ENCODE measurements at regions not wholly inside any gene's neighbourhood (a gene's known extent, or its start where the extent isn't known, plus 50 kb on each side); places are given as distances from the start of the nearest gene placed in this dataset.
A peak's percentile ranks its signal among the peaks of the same experiment; 100 is the strongest.

DNA sequence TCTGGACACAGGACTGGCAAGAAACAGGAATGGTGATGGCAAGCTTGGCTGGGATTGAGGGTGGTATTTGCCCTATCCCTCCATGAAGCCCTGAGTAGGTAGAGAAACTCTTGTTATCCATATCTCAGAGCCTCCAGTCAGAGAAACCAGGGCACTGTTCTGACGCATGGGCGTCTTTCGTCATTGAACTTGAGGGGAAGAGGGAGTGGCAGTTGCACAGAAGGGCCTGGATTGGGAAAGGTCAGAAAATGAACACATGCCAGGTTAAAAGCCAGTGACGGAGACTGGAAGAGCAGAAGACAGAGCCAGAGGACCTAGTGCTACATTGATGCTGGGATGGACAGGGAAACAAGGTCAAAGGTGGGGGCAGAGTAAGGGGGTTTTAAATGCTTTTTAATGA, 516.7 kb downstream of the PLPP3 start:
- DNase-seq (ENCODE audit: low spot score in 2 of 2), result no peak
- Histone ChIP-seq H3K4me3 (no peak overlapping the region), H3K4me1 (peaks cover 30% of the 10 kb centered on the region), H3K27me3 (no peaks in the 10 kb centered on the region), H3K36me3 (no peaks in the 10 kb centered on the region), H3K9me3 (no peaks in the 10 kb centered on the region), H3K27ac (peak overlapping the region; percentile 28)
- TF ChIP-seq POLR2AphosphoS5 (IDR thresholded peaks at IDR 0.05) (no peak), POLR2A (IDR thresholded peaks at IDR 0.05) (no peak), EP300 (IDR thresholded peaks at IDR 0.05) (no peak)
- TF ChIP-seq, protein P1, sequence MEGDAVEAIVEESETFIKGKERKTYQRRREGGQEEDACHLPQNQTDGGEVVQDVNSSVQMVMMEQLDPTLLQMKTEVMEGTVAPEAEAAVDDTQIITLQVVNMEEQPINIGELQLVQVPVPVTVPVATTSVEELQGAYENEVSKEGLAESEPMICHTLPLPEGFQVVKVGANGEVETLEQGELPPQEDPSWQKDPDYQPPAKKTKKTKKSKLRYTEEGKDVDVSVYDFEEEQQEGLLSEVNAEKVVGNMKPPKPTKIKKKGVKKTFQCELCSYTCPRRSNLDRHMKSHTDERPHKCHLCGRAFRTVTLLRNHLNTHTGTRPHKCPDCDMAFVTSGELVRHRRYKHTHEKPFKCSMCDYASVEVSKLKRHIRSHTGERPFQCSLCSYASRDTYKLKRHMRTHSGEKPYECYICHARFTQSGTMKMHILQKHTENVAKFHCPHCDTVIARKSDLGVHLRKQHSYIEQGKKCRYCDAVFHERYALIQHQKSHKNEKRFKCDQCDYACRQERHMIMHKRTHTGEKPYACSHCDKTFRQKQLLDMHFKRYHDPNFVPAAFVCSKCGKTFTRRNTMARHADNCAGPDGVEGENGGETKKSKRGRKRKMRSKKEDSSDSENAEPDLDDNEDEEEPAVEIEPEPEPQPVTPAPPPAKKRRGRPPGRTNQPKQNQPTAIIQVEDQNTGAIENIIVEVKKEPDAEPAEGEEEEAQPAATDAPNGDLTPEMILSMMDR (IDR thresholded peaks at IDR 0.05), result no peak
- WGBS, result 85% methylated on average over 4 of the region's 4 CpGs

DNA sequence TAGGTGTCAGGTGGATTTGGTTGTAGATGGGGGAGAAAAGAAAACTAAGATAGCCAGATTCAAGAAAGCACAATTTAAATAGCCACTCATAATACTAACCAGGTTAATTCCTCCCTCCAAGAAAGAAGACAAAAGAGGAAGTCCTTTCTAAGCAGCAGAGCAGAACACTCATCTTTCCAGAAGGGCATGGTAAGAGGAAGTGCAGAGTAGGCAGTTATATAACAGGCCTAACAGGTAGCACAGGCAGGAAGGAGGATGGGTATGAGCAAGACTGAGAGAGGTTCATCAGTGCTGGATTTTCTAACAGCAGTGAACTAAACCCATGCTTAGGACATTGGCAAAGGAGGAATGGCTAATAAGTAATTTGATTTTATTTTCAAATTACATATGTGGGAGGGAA, 517.5 kb downstream of the PLPP3 start:
- no peak for DNase-seq (ENCODE audit: low spot score in 2 of 2)

DNA sequence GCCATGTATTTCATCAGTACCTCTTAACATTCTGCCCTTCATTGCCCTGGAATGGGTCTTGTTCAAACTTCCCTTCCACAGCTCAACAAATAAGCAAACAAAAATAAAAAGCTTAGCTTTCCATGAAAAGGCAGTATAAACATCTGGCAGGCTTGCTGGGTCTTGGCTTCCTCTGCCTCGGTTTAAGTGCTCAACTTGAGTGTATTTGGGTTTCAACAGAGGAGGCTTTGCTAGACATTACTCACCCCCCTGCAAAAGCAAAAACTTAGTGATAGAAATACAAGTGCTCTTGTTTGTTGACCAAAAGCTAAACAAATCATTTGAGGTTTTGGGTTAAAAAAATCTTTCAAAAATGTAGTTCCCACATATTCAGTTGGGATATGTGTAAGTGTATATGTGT, 518.5 kb downstream of the PLPP3 start:
- H3K27me3 ChIP-seq, result no peaks in the 10 kb centered on the region
- no peak overlapping the region for H3K27ac ChIP-seq
- WGBS, result 30% methylated on average over 1 of the region's 1 CpG
- no peaks in the 10 kb centered on the region for H3K36me3 ChIP-seq
- TF ChIP-seq, protein P1 (IDR thresholded peaks at IDR 0.05), result no peak
- no peak for TF ChIP-seq POLR2A (IDR thresholded peaks at IDR 0.05)
- TF ChIP-seq POLR2AphosphoS5 (IDR thresholded peaks at IDR 0.05), result no peak
- TF ChIP-seq EP300 (IDR thresholded peaks at IDR 0.05), result no peak
- peaks cover 30% of the 10 kb centered on the region for H3K4me1 ChIP-seq
- no peak for DNase-seq (ENCODE audit: low spot score in 2 of 2)
- H3K4me3 ChIP-seq, result no peak overlapping the region
- H3K9me3 ChIP-seq, result no peaks in the 10 kb centered on the region

More for the DNA sequence above, 517.5 kb downstream of the PLPP3 start:
- Histone ChIP-seq H3K36me3 (no peaks in the 10 kb centered on the region), H3K4me3 (no peak overlapping the region), H3K4me1 (peaks cover 30% of the 10 kb centered on the region), H3K27me3 (no peaks in the 10 kb centered on the region), H3K27ac (peak overlapping the region; percentile 43), H3K9me3 (no peaks in the 10 kb centered on the region)
- no peak for TF ChIP-seq EP300 (IDR thresholded peaks at IDR 0.05)
- TF ChIP-seq POLR2AphosphoS5 (IDR thresholded peaks at IDR 0.05), result peak in 2 of 3 donors; percentile 39 to 53

DNA sequence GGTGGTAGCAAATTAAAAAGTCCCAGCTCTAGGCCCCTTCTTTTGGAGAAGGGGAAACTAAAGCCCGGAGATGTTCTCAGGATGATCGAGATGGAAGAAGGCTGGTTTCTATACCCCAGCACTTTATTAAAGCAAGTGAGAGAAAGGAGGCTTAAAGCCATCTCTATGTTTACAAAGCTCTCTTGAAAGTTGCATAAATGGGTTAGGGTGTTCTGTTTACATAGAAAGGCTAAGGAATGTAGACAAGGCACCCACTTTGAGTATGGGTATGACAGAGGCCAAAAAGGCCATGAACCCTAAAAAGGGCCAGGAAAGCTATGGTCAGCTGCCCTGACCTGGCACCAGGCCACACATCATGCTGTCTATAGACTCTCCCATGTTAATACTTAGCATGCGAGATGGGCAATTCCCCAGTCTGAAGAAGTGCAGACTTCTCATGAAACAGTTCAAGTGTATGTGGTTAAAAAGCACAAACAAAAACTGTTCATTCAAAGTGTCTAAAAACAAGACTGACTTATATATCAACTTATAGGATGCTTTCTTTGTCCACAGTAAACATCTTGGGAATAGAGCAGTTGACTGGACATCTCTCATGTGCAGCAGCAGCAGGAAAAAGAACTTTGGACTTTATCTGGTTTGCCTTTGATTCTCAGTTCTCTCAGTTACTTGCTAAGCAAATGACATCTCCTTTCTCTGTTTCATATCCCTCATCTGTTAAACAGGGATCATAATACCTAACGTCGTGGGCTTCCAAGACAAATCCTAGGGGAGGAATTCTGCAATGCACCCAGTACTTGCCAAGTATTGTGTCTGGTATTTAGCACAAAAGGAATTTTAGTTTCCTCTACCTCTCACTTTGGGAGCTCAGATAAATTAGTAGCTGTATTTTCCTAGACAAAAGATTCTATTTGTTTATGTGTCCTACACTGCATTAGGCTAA, 521.6 kb downstream of the PLPP3 start:
- TF ChIP-seq POLR2AphosphoS5 (IDR thresholded peaks at IDR 0.05), result no peak
- TF ChIP-seq, protein P1 (IDR thresholded peaks at IDR 0.05), result no peak
- no peak for TF ChIP-seq EP300 (IDR thresholded peaks at IDR 0.05)
- TF ChIP-seq POLR2A (IDR thresholded peaks at IDR 0.05), result no peak
- Histone ChIP-seq H3K36me3 (no peaks in the 10 kb centered on the region), H3K9me3 (no peaks in the 10 kb centered on the region), H3K4me1 (peaks cover 11% of the 10 kb centered on the region), H3K27ac (no peak overlapping the region), H3K27me3 (no peaks in the 10 kb centered on the region), H3K4me3 (no peak overlapping the region)
- WGBS, result 82% methylated on average over 5 of the region's 5 CpGs
- DNase-seq (ENCODE audit: low spot score in 2 of 2), result no peak

DNA sequence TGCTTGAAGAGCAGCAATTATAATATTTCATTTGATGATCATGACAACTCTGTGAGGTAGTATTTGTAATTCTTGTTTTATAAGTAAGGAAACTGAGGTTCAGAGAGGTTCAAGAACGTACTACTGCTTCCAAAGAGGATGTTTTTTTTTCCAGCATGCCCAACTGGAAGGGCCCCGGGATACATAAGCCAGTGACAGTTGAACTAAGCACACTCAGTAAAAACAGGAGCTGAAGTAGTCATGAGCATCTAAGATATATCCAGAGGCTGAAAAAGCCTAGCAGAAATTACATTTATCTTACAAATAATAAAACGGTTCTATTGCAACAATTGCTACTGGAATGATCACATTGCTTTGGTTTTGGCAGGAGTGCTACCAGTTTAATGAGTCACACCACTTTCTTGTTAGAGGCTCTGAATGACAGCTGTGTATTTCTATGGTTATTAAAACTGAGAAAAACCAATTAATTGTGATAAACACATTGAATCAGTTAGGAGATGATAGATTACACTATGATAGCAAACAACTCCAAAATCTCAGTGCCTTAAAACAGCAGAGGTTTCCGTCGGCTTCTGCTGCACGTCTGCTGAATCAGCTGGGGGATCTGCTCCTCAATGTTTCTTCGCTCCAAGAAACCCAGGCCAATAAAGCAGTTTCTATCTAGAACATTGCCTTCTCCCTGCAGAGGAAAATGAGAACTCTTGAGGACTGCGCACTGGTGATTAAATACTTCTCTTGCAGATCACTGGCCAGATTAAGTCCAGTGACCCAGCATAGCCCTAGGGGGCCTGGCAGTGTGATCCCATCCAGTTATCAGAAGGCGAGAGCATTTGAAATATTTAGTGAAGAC, 522.7 kb downstream of the PLPP3 start:
- H3K27ac ChIP-seq, result no peak overlapping the region
- DNase-seq (ENCODE audit: low spot score in 2 of 2), result no peak
- 64% methylated on average over 9 of the region's 9 CpGs for WGBS

More for the DNA sequence above, 522.7 kb downstream of the PLPP3 start:
- Histone ChIP-seq H3K27me3 (no peaks in the 10 kb centered on the region), H3K4me1 (peaks cover 3% of the 10 kb centered on the region), H3K36me3 (no peaks in the 10 kb centered on the region), H3K9me3 (no peaks in the 10 kb centered on the region), H3K4me3 (no peak overlapping the region)
- no peak for TF ChIP-seq EP300 (IDR thresholded peaks at IDR 0.05)
- TF ChIP-seq, protein P1 (IDR thresholded peaks at IDR 0.05), result no peak
- TF ChIP-seq POLR2A (IDR thresholded peaks at IDR 0.05), result no peak
- no peak for TF ChIP-seq POLR2AphosphoS5 (IDR thresholded peaks at IDR 0.05)

Data from suprapubic skin (tissue), 4 donors.